ENCODE measurements at regions not wholly inside any gene's neighbourhood (a gene's known extent, or its start where the extent isn't known, plus 50 kb on each side); places are given as distances from the start of the nearest gene placed in this dataset.
A peak's percentile ranks its signal among the peaks of the same experiment; 100 is the strongest.

DNA sequence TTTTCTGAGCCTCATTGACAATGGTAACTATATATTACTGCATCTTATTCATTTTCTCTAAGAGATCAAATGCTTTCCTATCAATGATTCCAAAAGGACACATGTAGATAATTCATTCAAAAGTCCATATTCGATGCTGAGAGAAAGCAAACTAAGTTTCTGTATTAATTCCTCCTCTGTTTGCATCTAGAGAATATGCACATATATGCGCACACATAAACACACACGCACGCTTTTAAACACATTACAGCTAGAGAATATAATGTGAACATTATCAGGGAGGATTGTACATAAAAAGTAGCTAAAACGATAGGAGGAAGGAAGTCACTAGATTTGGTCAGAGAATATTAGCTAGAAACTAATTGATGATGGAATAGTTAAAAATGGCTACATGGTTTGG is 379.0 kb upstream of the NETO1 start:
- Mint-ChIP-seq H3K9me3 (peaks cover 14% of the 10 kb centered on the region), H3K4me3 (no peak overlapping the region), H3K27me3 (ENCODE audit: insufficient read depth, low read depth, poor library complexity) (no peaks in the 10 kb centered on the region), H3K4me1 (peaks cover 39% of the 10 kb centered on the region), H3K27ac (peak overlapping the region; percentile 45), H3K36me3 (ENCODE audit: low read depth) (peaks cover 46% of the 10 kb centered on the region)
- no peaks in the 10 kb centered on the region for H3F3A ChIP-seq (replicated peaks; ENCODE audit: low read depth)
- no peak overlapping the region for H3K4me2 ChIP-seq
- H3K4me3 ChIP-seq: no peak overlapping the region
- 0 out of 2 replicates have a peak, but pooled peaks cover 3% of the 10 kb centered on the region for H3K9me2 ChIP-seq (ENCODE audit: insufficient read depth)
- TF ChIP-seq ZNF331 (CRISPR knock-in tag; IDR thresholded peaks at IDR 0.05; ENCODE audit: low read depth) (no peak), ZNF114 (CRISPR knock-in tag; IDR thresholded peaks at IDR 0.05) (no peak), STAT1 (IDR thresholded peaks at IDR 0.05; ENCODE audit: unreplicated experiment) (no peak), JUNB (IDR thresholded peaks at IDR 0.05; ENCODE audit: unreplicated experiment) (no peak), CREB1 (CRISPR knock-in tag; IDR thresholded peaks at IDR 0.05; ENCODE audit: low read depth) (no peak), EZH2 (IDR thresholded peaks at IDR 0.05; ENCODE audit: low read depth, unreplicated experiment) (no peak), NANOG (IDR thresholded peaks at IDR 0.05; ENCODE audit: borderline replicate concordance) (no peak), EZH2phosphoT487 (IDR thresholded peaks at IDR 0.05; ENCODE audit: unreplicated experiment) (no peak), POLR2AphosphoS5 (IDR thresholded peaks at IDR 0.05; ENCODE audit: low read depth) (no peak)
- TF ChIP-seq, protein P1, sequence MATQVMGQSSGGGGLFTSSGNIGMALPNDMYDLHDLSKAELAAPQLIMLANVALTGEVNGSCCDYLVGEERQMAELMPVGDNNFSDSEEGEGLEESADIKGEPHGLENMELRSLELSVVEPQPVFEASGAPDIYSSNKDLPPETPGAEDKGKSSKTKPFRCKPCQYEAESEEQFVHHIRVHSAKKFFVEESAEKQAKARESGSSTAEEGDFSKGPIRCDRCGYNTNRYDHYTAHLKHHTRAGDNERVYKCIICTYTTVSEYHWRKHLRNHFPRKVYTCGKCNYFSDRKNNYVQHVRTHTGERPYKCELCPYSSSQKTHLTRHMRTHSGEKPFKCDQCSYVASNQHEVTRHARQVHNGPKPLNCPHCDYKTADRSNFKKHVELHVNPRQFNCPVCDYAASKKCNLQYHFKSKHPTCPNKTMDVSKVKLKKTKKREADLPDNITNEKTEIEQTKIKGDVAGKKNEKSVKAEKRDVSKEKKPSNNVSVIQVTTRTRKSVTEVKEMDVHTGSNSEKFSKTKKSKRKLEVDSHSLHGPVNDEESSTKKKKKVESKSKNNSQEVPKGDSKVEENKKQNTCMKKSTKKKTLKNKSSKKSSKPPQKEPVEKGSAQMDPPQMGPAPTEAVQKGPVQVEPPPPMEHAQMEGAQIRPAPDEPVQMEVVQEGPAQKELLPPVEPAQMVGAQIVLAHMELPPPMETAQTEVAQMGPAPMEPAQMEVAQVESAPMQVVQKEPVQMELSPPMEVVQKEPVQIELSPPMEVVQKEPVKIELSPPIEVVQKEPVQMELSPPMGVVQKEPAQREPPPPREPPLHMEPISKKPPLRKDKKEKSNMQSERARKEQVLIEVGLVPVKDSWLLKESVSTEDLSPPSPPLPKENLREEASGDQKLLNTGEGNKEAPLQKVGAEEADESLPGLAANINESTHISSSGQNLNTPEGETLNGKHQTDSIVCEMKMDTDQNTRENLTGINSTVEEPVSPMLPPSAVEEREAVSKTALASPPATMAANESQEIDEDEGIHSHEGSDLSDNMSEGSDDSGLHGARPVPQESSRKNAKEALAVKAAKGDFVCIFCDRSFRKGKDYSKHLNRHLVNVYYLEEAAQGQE (IDR thresholded peaks at IDR 0.05; ENCODE audit: unreplicated experiment): no peak
- TF ChIP-seq, protein P2, sequence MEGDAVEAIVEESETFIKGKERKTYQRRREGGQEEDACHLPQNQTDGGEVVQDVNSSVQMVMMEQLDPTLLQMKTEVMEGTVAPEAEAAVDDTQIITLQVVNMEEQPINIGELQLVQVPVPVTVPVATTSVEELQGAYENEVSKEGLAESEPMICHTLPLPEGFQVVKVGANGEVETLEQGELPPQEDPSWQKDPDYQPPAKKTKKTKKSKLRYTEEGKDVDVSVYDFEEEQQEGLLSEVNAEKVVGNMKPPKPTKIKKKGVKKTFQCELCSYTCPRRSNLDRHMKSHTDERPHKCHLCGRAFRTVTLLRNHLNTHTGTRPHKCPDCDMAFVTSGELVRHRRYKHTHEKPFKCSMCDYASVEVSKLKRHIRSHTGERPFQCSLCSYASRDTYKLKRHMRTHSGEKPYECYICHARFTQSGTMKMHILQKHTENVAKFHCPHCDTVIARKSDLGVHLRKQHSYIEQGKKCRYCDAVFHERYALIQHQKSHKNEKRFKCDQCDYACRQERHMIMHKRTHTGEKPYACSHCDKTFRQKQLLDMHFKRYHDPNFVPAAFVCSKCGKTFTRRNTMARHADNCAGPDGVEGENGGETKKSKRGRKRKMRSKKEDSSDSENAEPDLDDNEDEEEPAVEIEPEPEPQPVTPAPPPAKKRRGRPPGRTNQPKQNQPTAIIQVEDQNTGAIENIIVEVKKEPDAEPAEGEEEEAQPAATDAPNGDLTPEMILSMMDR (conservative IDR thresholded peaks at IDR 0.05; ENCODE audit: low read depth in 2 of 2): no peak
- TF ChIP-seq, protein P3, sequence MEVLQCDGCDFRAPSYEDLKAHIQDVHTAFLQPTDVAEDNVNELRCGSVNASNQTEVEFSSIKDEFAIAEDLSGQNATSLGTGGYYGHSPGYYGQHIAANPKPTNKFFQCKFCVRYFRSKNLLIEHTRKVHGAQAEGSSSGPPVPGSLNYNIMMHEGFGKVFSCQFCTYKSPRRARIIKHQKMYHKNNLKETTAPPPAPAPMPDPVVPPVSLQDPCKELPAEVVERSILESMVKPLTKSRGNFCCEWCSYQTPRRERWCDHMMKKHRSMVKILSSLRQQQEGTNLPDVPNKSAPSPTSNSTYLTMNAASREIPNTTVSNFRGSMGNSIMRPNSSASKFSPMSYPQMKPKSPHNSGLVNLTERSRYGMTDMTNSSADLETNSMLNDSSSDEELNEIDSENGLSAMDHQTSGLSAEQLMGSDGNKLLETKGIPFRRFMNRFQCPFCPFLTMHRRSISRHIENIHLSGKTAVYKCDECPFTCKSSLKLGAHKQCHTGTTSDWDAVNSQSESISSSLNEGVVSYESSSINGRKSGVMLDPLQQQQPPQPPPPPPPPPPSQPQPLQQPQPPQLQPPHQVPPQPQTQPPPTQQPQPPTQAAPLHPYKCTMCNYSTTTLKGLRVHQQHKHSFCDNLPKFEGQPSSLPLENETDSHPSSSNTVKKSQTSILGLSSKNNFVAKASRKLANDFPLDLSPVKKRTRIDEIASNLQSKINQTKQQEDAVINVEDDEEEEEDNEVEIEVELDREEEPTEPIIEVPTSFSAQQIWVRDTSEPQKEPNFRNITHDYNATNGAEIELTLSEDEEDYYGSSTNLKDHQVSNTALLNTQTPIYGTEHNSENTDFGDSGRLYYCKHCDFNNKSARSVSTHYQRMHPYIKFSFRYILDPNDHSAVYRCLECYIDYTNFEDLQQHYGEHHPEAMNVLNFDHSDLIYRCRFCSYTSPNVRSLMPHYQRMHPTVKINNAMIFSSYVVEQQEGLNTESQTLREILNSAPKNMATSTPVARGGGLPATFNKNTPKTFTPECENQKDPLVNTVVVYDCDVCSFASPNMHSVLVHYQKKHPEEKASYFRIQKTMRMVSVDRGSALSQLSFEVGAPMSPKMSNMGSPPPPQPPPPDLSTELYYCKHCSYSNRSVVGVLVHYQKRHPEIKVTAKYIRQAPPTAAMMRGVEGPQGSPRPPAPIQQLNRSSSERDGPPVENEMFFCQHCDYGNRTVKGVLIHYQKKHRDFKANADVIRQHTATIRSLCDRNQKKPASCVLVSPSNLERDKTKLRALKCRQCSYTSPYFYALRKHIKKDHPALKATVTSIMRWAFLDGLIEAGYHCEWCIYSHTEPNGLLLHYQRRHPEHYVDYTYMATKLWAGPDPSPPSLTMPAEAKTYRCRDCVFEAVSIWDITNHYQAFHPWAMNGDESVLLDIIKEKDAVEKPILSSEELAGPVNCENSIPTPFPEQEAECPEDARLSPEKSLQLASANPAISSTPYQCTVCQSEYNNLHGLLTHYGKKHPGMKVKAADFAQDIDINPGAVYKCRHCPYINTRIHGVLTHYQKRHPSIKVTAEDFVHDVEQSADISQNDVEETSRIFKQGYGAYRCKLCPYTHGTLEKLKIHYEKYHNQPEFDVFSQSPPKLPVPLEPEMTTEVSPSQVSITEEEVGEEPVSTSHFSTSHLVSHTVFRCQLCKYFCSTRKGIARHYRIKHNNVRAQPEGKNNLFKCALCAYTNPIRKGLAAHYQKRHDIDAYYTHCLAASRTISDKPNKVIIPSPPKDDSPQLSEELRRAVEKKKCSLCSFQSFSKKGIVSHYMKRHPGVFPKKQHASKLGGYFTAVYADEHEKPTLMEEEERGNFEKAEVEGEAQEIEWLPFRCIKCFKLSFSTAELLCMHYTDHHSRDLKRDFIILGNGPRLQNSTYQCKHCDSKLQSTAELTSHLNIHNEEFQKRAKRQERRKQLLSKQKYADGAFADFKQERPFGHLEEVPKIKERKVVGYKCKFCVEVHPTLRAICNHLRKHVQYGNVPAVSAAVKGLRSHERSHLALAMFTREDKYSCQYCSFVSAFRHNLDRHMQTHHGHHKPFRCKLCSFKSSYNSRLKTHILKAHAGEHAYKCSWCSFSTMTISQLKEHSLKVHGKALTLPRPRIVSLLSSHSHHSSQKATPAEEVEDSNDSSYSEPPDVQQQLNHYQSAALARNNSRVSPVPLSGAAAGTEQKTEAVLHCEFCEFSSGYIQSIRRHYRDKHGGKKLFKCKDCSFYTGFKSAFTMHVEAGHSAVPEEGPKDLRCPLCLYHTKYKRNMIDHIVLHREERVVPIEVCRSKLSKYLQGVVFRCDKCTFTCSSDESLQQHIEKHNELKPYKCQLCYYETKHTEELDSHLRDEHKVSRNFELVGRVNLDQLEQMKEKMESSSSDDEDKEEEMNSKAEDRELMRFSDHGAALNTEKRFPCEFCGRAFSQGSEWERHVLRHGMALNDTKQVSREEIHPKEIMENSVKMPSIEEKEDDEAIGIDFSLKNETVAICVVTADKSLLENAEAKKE (CRISPR knock-in tag; IDR thresholded peaks at IDR 0.05): no peak
- TF ChIP-seq, protein P4, sequence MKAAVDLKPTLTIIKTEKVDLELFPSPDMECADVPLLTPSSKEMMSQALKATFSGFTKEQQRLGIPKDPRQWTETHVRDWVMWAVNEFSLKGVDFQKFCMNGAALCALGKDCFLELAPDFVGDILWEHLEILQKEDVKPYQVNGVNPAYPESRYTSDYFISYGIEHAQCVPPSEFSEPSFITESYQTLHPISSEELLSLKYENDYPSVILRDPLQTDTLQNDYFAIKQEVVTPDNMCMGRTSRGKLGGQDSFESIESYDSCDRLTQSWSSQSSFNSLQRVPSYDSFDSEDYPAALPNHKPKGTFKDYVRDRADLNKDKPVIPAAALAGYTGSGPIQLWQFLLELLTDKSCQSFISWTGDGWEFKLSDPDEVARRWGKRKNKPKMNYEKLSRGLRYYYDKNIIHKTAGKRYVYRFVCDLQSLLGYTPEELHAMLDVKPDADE (IDR thresholded peaks at IDR 0.05): no peak
- H3K27ac ChIP-seq (ENCODE audit: low read depth): no peak overlapping the region
- H4K20me1 ChIP-seq (replicated peaks; ENCODE audit: insufficient read depth): no peaks in the 10 kb centered on the region
- ATAC-seq (no peak), DNase-seq (ENCODE audit: low spot score) (no peak)
- no peaks in the 10 kb centered on the region for H3K36me3 ChIP-seq (ENCODE audit: insufficient read depth)
- peaks cover 13% of the 10 kb centered on the region for H3K4me1 ChIP-seq (ENCODE audit: insufficient read depth)
- no peaks in the 10 kb centered on the region for H3K27me3 ChIP-seq (ENCODE audit: insufficient read depth)
- no peak overlapping the region for H2AFZ ChIP-seq
- no peaks in the 10 kb centered on the region for H3K79me2 ChIP-seq (replicated peaks; ENCODE audit: insufficient read depth)

Measured in GM23338 (cell line).